ENCODE measurements at regions not wholly inside any gene's neighbourhood (a gene's known extent, or its start where the extent isn't known, plus 50 kb on each side); places are given as distances from the start of the nearest gene placed in this dataset.

DNA sequence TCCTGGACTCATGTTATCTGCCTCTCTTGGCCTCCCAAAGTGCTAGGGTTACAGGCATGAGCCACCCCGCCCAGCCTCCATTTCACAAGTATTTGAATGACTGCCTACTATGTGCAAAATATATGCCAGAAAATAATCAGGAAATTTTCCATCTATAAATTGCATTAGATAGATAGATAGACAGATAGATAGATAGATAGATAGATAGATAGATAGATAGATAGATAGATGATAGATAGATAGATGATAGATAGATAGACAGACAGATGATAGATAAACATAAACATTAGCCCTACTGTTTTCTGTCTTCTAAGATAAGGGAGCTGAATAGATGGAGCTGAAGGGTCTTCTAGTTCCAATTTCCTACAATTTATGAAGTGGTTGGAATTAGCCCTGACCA is 87.4 kb upstream of the TRIM2 start:
- no peak for TF ChIP-seq CTCF (IDR thresholded peaks at IDR 0.05)

DNA sequence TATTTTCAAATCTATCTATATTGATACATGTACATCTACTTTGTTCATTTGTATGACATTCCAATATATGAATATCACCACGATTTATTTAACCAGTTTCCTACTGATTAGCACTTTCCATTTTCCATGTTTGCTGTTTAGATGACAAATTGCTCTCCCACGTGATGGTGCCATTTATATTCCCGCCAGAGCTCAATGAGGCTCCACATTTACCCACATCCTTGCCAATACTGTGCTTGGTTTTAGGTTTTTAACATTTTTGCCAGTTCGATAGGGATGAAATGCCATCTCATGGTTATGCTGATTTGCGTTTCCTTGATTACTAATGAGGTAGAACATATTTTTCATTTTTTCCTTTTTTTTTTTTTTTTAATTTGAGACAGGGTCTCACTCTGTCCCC is 86.7 kb upstream of the TRIM2 start:
- no peak for TF ChIP-seq CTCF (IDR thresholded peaks at IDR 0.05)

GRCh38 chr4:153119626-153120025 is 84.6 kb upstream of the TRIM2 start:
- no peak for TF ChIP-seq CTCF (IDR thresholded peaks at IDR 0.05)

- TF ChIP-seq CTCF (IDR thresholded peaks at IDR 0.05) = no peak
Measured at GRCh38 chr4:153120235-153120634, 84.0 kb upstream of the TRIM2 start.

DNA sequence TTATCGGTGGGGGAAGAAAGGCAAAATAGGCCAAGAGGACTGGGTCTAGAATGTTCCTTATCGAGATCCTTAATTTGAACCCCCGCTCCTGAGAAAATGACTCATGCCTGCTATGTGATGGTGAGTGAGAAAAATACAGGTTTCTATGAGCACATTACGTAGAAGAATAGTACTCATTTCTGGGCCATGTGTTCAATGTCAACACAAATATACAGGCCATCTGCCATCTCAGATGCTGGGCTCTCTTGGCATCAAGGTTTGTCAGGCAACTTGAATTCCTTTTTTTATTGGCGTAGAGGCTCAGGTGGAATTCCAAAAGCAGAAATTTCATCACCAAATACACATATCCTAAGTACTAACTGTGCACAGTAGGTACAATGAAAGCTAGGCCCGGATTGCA is 81.4 kb upstream of the TRIM2 start:
- TF ChIP-seq CTCF (IDR thresholded peaks at IDR 0.05) = no peak

GRCh38 chr4:153126137-153126536 is 78.1 kb upstream of the TRIM2 start:
- TF ChIP-seq CTCF (IDR thresholded peaks at IDR 0.05) = no peak

- TF ChIP-seq CTCF (IDR thresholded peaks at IDR 0.05) = peak; percentile 67; the same call in 1 of the 2 replicates
Measured at GRCh38 chr4:153127760-153128494, 76.3 kb upstream of the TRIM2 start.

DNA sequence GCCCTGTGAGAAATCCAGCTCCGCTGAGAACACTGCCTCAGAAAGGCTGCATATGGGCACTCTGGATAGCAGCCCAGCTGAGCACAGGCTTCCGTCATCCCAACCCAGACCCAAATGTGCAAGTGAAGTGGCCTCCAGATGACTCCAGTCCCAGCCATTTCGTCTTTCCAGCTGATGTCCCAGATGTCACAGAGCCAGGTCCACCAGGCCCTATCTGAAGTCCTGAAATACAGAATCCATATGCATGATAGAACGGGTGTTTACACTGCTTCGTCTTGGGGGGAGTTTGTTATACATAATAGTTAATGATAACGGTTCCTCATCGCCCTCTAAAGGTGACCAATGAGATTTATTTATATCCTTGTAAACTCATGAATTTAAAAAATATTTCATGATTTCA is 72.6 kb upstream of the TRIM2 start:
- TF ChIP-seq CTCF (IDR thresholded peaks at IDR 0.05) = peak; percentile 22; the same call in 1 of the 2 replicates

All from LNCAP (cell line).